LNCAP (cell line): ENCODE measurements at regions not wholly inside any gene's neighbourhood (a gene's known extent, or its start where the extent isn't known, plus 50 kb on each side); places are given as distances from the start of the nearest gene placed in this dataset.

Experiments used
- TF ChIP-seq, protein P1 (sequence below): fragments of 450-650 bp; IDR thresholded peaks from 2 replicates; pipeline ENCODE4 v1.5.1; 2017; ENCODE audit warnings: mild to moderate bottlenecking

DNA sequence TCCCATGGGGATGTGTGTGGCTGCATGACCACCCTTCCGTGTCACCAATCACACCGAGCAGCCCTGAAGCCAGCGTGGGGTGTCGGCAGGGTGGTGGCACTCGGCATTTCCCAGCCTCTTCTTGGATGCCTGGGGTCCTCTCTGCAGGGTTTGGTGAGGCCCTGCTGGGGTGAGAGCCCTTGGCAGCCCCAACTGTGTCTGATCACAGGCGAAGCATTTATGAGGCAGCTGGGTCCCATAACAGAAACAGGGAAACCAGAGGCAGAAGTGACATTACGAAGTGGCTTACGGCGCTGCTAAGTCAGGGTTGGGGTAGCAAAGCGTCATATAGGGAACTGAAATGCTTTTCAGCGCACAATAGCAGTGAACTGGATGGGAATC, 92.3 kb upstream of the SEPTIN5 start:
- TF ChIP-seq, protein P1, sequence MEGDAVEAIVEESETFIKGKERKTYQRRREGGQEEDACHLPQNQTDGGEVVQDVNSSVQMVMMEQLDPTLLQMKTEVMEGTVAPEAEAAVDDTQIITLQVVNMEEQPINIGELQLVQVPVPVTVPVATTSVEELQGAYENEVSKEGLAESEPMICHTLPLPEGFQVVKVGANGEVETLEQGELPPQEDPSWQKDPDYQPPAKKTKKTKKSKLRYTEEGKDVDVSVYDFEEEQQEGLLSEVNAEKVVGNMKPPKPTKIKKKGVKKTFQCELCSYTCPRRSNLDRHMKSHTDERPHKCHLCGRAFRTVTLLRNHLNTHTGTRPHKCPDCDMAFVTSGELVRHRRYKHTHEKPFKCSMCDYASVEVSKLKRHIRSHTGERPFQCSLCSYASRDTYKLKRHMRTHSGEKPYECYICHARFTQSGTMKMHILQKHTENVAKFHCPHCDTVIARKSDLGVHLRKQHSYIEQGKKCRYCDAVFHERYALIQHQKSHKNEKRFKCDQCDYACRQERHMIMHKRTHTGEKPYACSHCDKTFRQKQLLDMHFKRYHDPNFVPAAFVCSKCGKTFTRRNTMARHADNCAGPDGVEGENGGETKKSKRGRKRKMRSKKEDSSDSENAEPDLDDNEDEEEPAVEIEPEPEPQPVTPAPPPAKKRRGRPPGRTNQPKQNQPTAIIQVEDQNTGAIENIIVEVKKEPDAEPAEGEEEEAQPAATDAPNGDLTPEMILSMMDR = no peak

DNA sequence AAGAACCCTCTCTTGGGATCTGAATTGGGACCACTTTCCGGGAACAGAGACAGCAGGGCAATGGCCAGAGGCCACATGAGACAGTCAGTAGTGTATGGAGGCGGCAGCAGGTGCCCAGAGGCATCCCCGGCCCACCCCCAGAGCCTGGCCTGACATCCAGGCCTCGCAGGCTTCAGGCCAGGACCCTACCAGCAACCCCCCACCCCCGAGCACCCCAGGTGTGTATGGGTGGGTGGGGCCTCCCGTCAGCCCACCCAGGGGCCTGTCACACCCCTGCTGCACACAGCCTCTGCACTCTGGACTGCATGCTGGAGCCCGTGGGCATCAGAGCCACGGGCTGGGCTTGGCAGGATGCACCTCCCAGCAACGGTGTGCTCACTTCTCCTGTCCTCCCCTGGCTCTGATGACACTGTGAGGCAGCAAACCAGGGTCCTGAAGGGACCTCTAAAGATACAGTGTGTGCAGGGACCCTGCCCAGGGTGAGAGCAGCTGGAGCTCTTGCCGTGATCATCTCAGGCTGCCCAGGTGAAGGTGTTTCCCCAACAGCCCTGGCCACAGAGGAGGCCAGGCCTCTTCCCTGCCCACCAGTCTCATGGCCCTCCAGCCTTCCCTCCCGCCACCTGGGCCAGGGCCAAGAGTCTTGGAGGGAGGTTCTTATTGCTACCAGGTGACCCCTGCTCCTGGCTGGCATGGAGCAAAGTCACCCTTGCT, 88.8 kb upstream of the SEPTIN5 start:
- TF ChIP-seq, protein P1 = no peak

DNA sequence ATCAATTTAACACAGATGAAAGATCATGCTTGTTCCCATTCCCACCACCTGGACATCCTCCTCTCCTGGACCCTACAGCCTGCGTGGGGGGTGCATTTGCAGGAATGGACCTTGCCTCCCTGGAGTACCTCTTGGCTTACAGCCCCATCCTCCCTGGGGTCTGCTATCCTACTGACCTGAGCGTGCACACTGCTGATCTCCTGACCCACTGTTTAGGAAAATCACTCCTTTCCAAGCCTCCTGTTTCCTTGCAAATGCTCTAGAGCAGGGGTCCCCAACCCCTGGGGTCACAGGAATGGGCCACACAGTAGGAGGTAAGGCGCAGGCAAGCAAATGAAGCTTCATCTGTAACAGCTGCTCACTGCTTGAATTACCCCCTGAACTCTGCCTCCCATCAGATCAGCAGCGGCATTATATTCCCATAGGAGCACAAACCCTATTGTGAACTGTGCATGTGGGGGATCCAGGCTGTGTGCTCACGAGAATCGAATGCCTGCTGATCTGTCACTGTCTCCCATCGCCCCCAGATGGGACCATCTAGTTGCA, 88.2 kb upstream of the SEPTIN5 start:
- TF ChIP-seq, protein P1 = no peak

DNA sequence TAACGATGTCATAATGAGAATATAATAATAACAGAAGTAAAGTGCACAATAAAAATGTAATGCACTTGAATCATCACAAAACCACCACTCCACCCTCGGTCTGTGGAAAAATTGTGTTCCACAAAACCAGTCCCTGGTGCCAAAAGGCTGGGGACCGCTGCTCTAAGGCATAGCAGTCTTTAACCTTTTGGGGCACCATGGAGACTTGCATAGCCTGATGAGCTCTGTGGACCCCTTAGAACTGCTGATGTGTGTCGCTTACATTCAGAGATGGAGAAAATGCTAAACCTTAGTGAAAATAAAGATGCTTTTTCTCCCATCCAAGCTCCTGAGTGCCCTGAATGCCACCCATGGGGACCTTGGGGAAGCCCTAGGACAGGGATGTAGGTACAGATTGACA, 87.6 kb upstream of the SEPTIN5 start:
- TF ChIP-seq, protein P1 = no peak

DNA sequence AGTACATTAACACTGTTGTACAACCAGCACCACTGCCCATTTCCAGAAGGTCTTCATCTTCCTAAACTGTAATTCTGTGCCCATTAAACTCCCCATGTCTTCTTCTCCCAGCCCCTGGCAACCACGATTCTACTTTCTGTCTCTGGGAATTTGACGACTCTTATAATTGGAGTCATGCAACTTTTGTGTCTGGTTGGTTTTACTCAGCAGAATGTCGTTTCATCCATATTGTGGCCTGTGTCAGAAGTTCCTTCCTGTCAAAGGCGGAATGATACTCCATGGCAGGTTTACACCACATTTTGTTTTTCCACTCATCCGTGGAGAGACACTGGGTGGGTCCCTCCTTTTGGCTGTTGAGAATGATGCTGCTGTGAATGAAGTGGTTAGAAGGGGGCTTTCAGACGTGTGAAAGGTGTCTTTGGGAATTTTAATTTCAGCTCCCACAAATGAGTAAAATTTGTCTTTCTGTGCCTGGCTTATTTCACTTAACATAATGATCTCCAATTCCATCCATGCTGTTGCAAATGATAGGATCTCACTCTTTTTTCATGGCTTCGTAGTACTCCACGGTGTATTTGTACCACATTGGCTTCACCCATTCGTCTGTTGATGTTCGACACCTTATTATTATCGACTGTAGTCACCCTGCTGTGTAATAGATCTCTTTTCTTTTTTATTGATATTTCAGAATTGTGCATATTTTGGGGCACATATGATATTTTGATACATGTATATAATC, 86.1 kb upstream of the SEPTIN5 start:
- TF ChIP-seq, protein P1 = no peak

DNA sequence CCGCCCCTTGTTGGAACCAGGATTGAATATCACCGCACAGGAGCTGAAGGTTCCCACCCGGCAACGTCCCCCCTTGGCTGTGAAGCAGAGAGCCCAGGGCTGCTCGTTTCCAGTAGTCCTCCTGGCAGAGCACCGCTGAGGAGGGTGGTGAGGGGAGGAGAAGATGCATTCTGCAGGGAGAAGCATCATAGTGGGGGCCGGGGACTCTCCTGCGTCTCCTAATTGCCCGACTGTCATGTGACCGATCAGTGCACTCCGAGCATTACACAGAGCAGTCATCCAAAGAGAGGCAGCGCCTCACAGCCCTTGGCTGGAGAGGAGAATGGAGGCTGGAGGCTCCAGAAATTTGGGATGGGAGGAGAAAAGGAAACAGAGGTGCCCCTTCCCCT, 85.0 kb upstream of the SEPTIN5 start:
- TF ChIP-seq, protein P1 = no peak

DNA sequence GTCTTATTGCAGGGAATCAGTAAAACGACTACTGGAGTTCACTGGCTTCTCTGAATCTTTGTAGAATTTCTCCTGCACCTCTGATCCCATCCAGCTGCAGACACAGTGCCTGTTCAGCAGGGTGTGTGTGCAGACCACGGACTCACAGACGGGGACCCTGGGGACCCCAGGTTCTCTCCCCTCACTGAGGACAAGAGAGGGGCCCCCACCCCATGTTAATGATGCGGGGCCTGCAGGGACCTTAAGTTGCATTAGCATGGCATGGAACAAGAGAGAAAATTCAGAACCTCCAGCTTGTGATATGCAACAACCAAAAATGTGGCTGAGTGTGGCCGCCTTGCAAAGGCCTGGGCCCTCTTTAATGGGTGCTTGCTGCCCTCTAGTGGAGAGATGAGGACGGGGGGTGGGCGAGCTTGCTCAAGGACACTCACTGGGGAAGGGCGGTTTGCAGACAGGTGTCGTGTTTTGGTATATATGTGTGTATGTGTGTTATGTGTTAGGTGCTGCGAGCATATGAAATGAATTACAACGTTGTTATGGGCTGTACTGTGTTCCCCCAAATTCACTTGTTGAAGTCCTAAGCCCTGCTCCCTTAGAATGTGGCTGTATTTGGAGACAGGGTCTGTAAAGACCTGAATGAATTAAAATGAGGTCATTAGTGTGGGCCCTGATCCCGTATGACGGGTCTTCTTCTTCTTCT, 84.4 kb upstream of the SEPTIN5 start:
- TF ChIP-seq, protein P1 = peak; percentile 95
